CD14-positive monocyte (primary cell): ENCODE measurements at regions not wholly inside any gene's neighbourhood (a gene's known extent, or its start where the extent isn't known, plus 50 kb on each side); places are given as distances from the start of the nearest gene placed in this dataset.

Experiments used
- DNase-seq, 3 donors: peaks; one replicate each; pipeline ENCODE4 v3.0.0-alpha.2; 2011 to 2022
- H2AFZ ChIP-seq: 2 replicates; pipeline ENCODE4 v1.6.0; 2012; ENCODE audit warnings: mild to moderate bottlenecking, low read depth, low read length, inconsistent platforms; ENCODE audit not compliant: insufficient read depth, poor library complexity, severe bottlenecking
- H3K27ac ChIP-seq, 2 donors: 1 replicate in 1 of 2; 2 replicates in 1 of 2; pipeline ENCODE4 v1.5.1; 2012 to 2013; ENCODE audit warnings: low read length in 2 of 2, control low read depth in 1 of 2, inconsistent platforms in 1 of 2, low read depth in 1 of 2, mild to moderate bottlenecking in 1 of 2
- H3K27me3 ChIP-seq, 2 donors: one replicate each; pipeline versions ENCODE4 v1.6.0 to v1.6.1; 2011 to 2013; ENCODE audit warnings: low read length in 2 of 2; ENCODE audit not compliant: control insufficient read depth in 2 of 2, insufficient read depth in 2 of 2
- H3K36me3 ChIP-seq, 2 donors: replicated peaks in 1 of 2; 1 replicate in 1 of 2; 2 replicates in 1 of 2; pipeline versions ENCODE4 v1.5.1 to v1.6.1; 2012 to 2013; ENCODE audit warnings: low read length in 2 of 2, control low read depth in 1 of 2, inconsistent platforms in 1 of 2, mild to moderate bottlenecking in 1 of 2; ENCODE audit not compliant: insufficient read depth in 2 of 2, control insufficient read depth in 1 of 2
- H3K4me1 ChIP-seq, 2 donors: 1 replicate in 1 of 2; 2 replicates in 1 of 2; pipeline versions ENCODE4 v1.5.1 to v1.6.1; 2012 to 2013; ENCODE audit warnings: low read length in 2 of 2, control low read depth in 1 of 2, inconsistent platforms in 1 of 2, mild to moderate bottlenecking in 1 of 2, moderate library complexity in 1 of 2; ENCODE audit not compliant: insufficient read depth in 2 of 2, control insufficient read depth in 1 of 2
- H3K4me2 ChIP-seq: replicated peaks from 2 replicates; pipeline ENCODE3; 2012; ENCODE audit warnings: low read length, moderate library complexity, mild to moderate bottlenecking; ENCODE audit not compliant: poor library complexity, severe bottlenecking; ENCODE audit errors: extremely low read depth
- H3K4me3 ChIP-seq, 3 experiments: fragments of 200-600 bp in 1 of 3; sonication (generic) in 1 of 3; replicated peaks in 1 of 3; 1 replicate in 2 of 3; 2 replicates in 1 of 3; pipeline ENCODE4 v1.5.1; 2011 to 2013; ENCODE audit warnings: low read length in 3 of 3, mild to moderate bottlenecking in 3 of 3, control low read depth in 2 of 3, low read depth in 2 of 3, inconsistent platforms in 1 of 3, moderate library complexity in 1 of 3
- H3K79me2 ChIP-seq: 2 replicates; pipeline ENCODE4 v1.6.0; 2012; ENCODE audit warnings: mild to moderate bottlenecking, control low read depth, inconsistent platforms, low read length, moderate library complexity; ENCODE audit not compliant: insufficient read depth
- H3K9ac ChIP-seq: 2 replicates; pipeline ENCODE4 v1.6.0; 2017; ENCODE audit warnings: low read length, mild to moderate bottlenecking; ENCODE audit not compliant: insufficient read depth, poor library complexity, severe bottlenecking
- H3K9me3 ChIP-seq, 2 donors: replicated peaks in 1 of 2; 1 replicate in 1 of 2; 2 replicates in 1 of 2; pipeline versions ENCODE4 v1.5.1 to v1.6.1; 2012 to 2013; ENCODE audit warnings: low read length in 2 of 2, control low read depth in 1 of 2; ENCODE audit not compliant: control insufficient read depth in 1 of 2, insufficient read depth in 1 of 2
- H4K20me1 ChIP-seq: 2 replicates; pipeline ENCODE4 v1.6.0; 2012; ENCODE audit warnings: mild to moderate bottlenecking, low read length, control low read depth, moderate library complexity; ENCODE audit not compliant: insufficient read depth
- H3K27ac Mint-ChIP-seq, 7 donors: one replicate each; pipeline ENCODE4 v1.8.0; 2020; ENCODE audit warnings: mild to moderate bottlenecking in 7 of 7, mixed read lengths in 7 of 7, moderate library complexity in 6 of 7, inconsistent platforms in 2 of 7
- H3K27me3 Mint-ChIP-seq, 3 donors: one replicate each; pipeline ENCODE4 v1.8.0; 2021 to 2022; ENCODE audit warnings: low read depth in 3 of 3, mild to moderate bottlenecking in 3 of 3, mixed read lengths in 3 of 3, moderate library complexity in 3 of 3, inconsistent platforms in 1 of 3
- H3K36me3 Mint-ChIP-seq, 2 donors: one replicate each; pipeline ENCODE4 v1.8.0; 2020; ENCODE audit warnings: mixed read lengths in 2 of 2, inconsistent platforms in 1 of 2, mild to moderate bottlenecking in 1 of 2
- H3K4me1 Mint-ChIP-seq: one replicate; pipeline ENCODE4 v1.8.0; 2020; ENCODE audit warnings: mild to moderate bottlenecking, mixed read lengths
- H3K4me3 Mint-ChIP-seq, 2 donors: one replicate each; pipeline ENCODE4 v1.8.0; 2020; ENCODE audit warnings: mild to moderate bottlenecking in 2 of 2, mixed read lengths in 2 of 2, moderate library complexity in 1 of 2
- H3K9me3 Mint-ChIP-seq, 7 donors: one replicate each; pipeline ENCODE4 v1.8.0; 2020 to 2022; ENCODE audit warnings: mixed read lengths in 7 of 7, mild to moderate bottlenecking in 6 of 7, moderate library complexity in 6 of 7, inconsistent platforms in 2 of 7
- CTCF ChIP-seq: fragments of 200-600 bp; IDR thresholded peaks from one replicate; pipeline ENCODE4 v1.8.0; 2022; ENCODE audit warnings: antibody characterized with exemption, mild to moderate bottlenecking
- WGBS: methylation state at CpG from one replicate; pipeline ENCODE4 v1.1.5; 2013; ENCODE audit warnings: missing lambda C conversion rate; ENCODE audit not compliant: insufficient coverage; 5-methylcytosine and 5-hydroxymethylcytosine counted together
- intact Hi-C, 2 donors: fragments of 100-400 bp; cut with micrococcal nuclease; formaldehyde crosslinking; loops; one replicate each; pipeline versions ENCODE4 v1.15.0 to v1.15.1; 2023

GRCh38 chr10:65805993-65806392 lies 1119.8 kb upstream of the LRRTM3 start:
- no peak overlapping the region for H3K4me3 Mint-ChIP-seq

DNA sequence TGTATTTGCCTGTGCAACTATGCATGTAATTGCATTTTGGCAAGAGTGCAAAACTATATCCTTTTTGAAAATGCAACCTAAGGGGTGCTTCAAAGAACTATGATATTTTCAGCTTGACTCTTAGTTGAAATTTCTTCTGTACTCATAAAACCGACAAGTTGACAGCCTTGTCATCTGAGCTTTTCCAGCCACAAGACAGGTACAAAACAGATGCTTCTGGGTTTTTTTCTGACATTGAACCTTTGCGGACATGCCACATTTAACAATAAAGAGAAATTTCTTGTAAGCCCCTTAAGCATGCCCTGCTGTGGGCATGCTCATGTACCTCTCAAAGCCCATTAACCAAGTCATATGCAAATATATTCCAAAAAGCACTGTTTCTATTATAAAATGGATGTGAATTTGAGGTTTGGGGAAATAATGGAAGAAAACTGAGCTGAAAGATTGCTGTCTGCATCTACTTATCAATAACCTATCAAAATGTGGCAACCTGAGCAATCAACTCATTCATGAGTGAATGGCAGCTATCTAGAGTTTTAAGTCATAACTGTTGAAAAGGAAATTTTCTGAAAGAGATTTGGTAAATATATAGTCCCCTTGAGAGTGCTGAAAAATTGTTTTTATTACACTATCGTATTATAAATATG lies 1117.0 kb upstream of the LRRTM3 start:
- Histone ChIP-seq H3K4me1 (no peaks in the 10 kb centered on the region), H3K4me2 (no peak overlapping the region), H3K9me3 (peaks cover 0 to 15% of the 10 kb centered on the region in 2 donors), H3K4me3 (no peak overlapping the region), H2AFZ (no peak overlapping the region), H3K79me2 (no peaks in the 10 kb centered on the region), H3K27me3 (no peaks in the 10 kb centered on the region), H3K36me3 (no peaks in the 10 kb centered on the region), H4K20me1 (no peaks in the 10 kb centered on the region), H3K9ac (no peak overlapping the region), H3K27ac (no peak overlapping the region)
- Mint-ChIP-seq H3K36me3 (no peaks in the 10 kb centered on the region), H3K27ac (no peak overlapping the region), H3K4me1 (no peaks in the 10 kb centered on the region), H3K9me3 (peaks cover 0 to 12% (median 8%) of the 10 kb centered on the region in 7 donors), H3K4me3 (no peak overlapping the region), H3K27me3 (no peaks in the 10 kb centered on the region)
- TF ChIP-seq CTCF, result no peak
- 100% methylated on average over 1 of the region's 3 CpGs for WGBS
- intact Hi-C loops, result no loop called here
- DNase-seq, result no peak

More at GRCh38 chr10:65805993-65806392, 1119.8 kb upstream of the LRRTM3 start:
- Histone ChIP-seq H3K4me3 (no peak overlapping the region), H3K36me3 (no peaks in the 10 kb centered on the region), H3K27me3 (no peaks in the 10 kb centered on the region), H3K27ac (no peak overlapping the region), H2AFZ (no peak overlapping the region), H4K20me1 (no peaks in the 10 kb centered on the region), H3K4me1 (no peaks in the 10 kb centered on the region), H3K9me3 (no peaks in the 10 kb centered on the region), H3K79me2 (no peaks in the 10 kb centered on the region), H3K4me2 (no peak overlapping the region), H3K9ac (no peak overlapping the region)
- H3K4me1 Mint-ChIP-seq, result no peaks in the 10 kb centered on the region
- peaks cover 0 to 5% (median 2%) of the 10 kb centered on the region in 7 donors for H3K9me3 Mint-ChIP-seq
- no peak for DNase-seq
- H3K27me3 Mint-ChIP-seq, result peaks cover 0 to 1% (median 0%) of the 10 kb centered on the region in 3 donors
- intact Hi-C loops, result no loop called here
- TF ChIP-seq CTCF, result no peak
- no peak overlapping the region for H3K27ac Mint-ChIP-seq
- no peaks in the 10 kb centered on the region for H3K36me3 Mint-ChIP-seq
- whole genome bisulfite sequencing, result no CpG with 5 or more reads among the region's 1 CpG
